ENCODE measurements at regions not wholly inside any gene's neighbourhood (a gene's known extent, or its start where the extent isn't known, plus 50 kb on each side); places are given as distances from the start of the nearest gene placed in this dataset.

DNA sequence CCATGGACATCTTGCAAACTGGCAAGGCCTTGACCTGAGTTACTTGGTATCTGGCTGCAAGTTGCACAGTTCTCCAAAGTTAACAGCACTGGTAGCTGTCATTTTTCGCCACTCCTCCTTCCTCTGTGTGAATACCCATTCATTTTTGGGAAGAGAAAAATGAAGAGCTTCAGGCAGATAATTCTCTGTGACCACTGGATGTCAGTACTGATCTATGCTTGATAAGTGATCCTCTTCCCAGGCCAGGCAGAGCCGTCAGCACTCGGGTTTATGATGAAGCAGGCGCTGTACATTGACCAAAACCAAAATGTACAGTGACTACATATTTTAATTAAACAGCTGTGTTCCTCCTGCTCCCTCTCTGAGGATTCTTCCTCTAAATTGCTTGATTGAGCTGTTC is 55.9 kb upstream of the PDZD8 start:
- TF ChIP-seq, protein P1, sequence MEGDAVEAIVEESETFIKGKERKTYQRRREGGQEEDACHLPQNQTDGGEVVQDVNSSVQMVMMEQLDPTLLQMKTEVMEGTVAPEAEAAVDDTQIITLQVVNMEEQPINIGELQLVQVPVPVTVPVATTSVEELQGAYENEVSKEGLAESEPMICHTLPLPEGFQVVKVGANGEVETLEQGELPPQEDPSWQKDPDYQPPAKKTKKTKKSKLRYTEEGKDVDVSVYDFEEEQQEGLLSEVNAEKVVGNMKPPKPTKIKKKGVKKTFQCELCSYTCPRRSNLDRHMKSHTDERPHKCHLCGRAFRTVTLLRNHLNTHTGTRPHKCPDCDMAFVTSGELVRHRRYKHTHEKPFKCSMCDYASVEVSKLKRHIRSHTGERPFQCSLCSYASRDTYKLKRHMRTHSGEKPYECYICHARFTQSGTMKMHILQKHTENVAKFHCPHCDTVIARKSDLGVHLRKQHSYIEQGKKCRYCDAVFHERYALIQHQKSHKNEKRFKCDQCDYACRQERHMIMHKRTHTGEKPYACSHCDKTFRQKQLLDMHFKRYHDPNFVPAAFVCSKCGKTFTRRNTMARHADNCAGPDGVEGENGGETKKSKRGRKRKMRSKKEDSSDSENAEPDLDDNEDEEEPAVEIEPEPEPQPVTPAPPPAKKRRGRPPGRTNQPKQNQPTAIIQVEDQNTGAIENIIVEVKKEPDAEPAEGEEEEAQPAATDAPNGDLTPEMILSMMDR (IDR thresholded peaks at IDR 0.05; ENCODE audit: low read length), result no peak
- TF ChIP-seq EZH2 (optimal IDR thresholded peaks at IDR 0.05; ENCODE audit: low read depth, low read length), result no peak
- no peak for TF ChIP-seq EZH2phosphoT487 (IDR thresholded peaks at IDR 0.05; ENCODE audit: low read length)

Data from MM.1S (cell line).